DMS53 treated with DMSO at 0.1 percent for 48 hours (cell line): ENCODE measurements at regions not wholly inside any gene's neighbourhood (a gene's known extent, or its start where the extent isn't known, plus 50 kb on each side); places are given as distances from the start of the nearest gene placed in this dataset.
"Not testable (repeated sequence)": the region's sequence is repeated elsewhere in the genome, so short reads cannot be mapped to it uniquely, and the experiment has no call there.

Experiments
- DNase-seq: peaks from one replicate; lab custom pipeline; 2025; ENCODE audit not compliant: unreplicated experiment; lab: John Stamatoyannopoulos, UW

- no peak for DNase-seq
Observed at GRCh38 chr4:115278830-115279229, 165.4 kb upstream of the NDST4 start.

GRCh38 chr4:115275615-115276014 is 162.2 kb upstream of the NDST4 start:
- no peak for DNase-seq

GRCh38 chr4:115274545-115274944 is 161.1 kb upstream of the NDST4 start:
- DNase-seq = no peak

- no peak for DNase-seq
Observed at GRCh38 chr4:115272594-115272993, 159.2 kb upstream of the NDST4 start.

GRCh38 chr4:115272185-115272584 is 158.8 kb upstream of the NDST4 start:
- no peak for DNase-seq

GRCh38 chr4:115260195-115260594 is 146.8 kb upstream of the NDST4 start:
- DNase-seq = no peak

DNA sequence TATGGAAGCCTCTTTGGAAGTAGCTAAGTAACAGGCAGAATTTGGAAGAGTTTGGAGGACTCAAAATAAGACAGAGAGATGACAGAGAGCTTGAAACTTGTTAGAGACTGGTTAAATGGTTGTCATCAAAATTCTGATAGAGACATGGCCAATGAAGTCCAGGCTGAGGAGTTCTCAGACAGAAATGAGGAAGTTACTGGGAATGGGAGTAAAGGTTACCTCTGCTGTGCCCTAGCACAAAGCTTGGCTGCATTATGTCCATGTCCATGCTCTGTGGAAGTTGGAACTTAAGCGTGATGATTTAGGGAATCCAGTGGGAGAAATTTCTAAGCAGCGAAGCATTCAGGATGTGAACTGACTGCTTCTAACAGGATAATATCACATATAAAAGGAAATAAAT is 146.2 kb upstream of the NDST4 start:
- DNase-seq = no peak

DNA sequence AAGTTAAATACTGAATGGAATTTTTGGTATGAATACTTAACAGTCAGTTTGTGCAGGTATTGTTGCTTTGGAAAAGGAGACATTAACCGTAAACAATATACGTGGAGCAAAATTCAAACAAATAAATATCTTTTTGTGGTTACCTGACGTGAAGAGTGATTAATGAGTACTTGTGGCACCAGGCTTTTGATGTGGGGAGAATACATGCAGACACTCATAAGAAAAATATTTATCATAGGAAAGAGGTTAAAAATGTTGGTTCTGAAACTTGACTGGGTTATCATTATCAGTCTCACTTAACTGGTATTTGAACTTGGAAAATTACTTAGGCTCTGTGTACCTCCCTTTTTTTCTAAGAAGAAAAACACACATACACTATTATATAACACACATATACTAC is 136.4 kb upstream of the NDST4 start:
- no peak for DNase-seq

DNA sequence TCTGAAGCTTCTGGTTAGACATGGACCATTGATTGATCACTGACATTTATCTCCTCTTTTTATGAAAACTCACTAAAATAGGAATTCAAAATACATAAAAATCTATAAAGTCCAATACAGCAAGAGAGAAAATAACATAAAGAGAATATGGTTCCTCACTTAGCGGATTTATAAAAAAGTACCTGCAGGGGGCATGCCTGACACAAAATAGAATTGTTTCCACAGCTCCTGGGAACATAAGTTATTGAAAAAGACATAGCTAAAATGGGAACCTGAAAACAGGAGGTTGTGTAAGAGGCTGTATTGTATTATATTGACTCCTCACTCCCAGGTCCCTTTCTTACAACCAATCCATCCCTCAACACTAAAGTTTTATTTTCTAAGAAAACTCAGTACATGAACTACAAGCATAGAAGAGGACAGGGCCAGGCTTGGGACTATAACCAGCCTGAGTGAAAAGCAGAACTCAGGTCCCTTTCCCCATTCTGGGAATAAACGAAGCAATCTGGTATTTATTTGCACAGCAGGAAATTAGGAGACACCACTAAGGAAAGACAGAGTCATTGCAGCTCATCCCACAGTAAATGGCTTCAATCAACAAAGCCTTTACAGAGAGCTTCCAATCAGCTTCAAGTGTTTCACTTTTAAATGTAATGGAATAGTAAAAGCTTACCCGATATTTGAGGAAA is 121.1 kb upstream of the NDST4 start:
- DNase-seq = peak; percentile 15

GRCh38 chr4:115233600-115233999 is 120.2 kb upstream of the NDST4 start:
- no peak for DNase-seq

DNA sequence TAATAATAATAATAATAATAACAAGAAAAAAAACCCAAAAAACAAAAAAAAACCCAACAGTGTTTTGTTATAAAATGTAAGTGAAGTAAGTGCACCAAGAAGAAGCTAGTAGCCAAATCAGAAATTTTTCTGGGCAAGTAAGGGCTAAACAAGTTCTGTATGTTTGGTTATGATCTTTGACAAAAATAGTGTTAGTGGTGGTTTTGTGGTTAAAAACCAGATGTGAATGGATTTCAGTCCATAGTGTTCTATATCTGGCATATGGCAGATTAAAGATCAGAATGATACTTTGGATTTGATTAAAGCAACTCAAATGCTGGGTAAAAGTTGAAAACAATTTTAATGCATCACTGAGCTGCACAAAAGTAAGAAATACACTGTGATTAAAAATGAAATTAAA is 116.5 kb upstream of the NDST4 start:
- no peak for DNase-seq

DNA sequence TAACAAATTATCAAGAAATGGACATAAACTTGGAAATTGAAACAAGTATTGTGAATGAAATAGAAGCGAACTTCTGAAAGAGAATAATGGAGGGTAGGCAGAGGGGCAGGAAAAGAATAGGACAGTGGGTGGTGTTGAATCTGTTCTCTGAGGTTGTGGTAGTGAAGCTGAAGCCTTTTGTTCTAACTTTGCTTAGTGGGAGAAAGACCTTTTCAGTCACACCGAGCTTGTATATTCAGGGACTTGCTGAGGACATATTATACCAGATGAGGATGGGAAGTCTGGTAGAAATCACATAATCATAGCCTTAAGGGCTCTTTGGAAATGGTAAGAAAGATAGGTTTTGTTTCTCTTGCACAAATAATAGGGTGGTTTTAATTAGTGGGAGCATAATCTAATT is 115.4 kb upstream of the NDST4 start:
- DNase-seq = no peak

- no peak for DNase-seq
Observed at GRCh38 chr4:115222061-115222460, 108.6 kb upstream of the NDST4 start.

- no peak for DNase-seq
Observed at GRCh38 chr4:115219862-115220261, 106.4 kb upstream of the NDST4 start.

DNA sequence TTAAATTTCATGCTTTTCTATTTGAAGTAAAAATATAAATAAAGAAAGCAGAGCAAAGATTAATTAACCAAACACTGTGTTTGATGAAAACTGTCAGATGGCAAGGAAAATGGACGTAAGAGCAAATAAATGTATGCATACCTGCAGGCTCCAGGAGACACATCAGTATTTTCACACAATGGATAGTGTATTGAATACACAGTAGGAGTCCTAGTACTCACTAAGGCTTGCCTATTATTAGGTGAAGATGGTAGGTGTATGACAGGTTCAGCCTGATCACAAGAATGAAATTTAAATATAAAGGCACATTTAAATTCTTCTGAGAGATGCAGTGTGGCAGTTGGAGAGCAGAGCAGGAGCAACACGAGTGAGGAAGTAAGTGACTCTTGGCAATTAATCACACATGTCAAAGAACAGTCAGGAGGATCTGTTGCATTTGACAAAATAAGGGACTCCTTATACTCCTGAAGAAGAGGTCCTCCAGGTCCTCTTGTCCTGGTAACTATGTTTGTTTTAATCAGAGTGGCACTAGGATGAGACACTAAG is 106.0 kb upstream of the NDST4 start:
- DNase-seq = no peak

GRCh38 chr4:115215935-115216334 is 102.5 kb upstream of the NDST4 start:
- DNase-seq = no peak

- no peak for DNase-seq
Observed at GRCh38 chr4:115213716-115214115, 100.3 kb upstream of the NDST4 start.

DNA sequence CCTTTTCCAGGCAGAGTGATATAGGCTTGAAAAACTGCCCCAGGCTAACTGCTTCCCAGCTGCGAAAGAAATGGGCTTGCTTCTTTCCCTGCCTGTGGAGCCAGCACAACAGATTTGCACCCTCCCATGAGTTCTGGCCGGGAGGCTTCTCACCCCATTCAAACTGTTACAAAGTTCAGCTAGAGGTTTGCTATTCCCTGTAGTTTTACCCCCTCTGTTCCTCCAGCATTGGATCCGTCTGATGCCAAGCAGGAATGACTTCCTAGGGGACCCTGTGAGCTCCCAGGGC is 87.6 kb upstream of the NDST4 start:
- DNase-seq = no peak

DNA sequence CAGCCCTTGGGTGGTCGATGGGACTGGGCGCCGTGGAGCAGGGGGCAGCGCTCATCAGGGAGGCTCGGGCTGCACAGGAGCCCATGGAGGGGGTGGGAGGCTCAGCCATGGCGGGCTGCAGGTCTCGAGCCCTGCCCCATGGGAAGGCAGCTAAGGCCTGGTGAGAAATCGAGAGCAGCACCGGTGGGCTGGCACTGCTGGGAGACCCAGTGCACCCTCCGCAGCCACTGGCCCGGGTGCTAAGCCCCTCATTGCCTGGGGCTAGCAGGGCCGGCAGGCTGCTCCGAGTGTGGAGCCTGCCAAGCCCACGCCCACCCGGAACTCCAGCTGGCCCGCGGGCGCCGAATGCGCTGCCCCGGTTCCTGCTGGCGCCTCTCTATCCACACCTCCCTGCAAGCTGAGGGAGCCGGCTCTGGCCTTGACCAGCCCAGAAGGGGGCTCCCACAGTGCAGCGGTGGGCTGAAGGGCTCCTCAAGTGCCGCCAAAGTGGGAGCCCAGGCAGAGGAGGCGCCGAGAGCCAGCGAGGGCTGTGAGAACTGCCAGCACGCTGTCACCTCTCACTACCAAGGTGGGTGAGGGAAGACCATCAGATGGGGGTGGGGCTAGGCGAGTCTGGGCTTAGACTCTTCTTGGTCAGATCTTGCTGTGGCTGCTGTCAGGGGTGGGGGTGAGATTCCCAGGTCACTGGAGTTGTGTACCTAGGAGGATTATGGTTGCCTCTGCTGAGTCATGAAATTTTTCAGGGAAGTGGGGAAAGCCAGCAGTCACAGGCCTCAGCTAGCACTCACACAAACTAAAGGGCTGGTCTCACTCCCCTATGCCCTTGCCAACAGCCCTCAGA is 87.0 kb upstream of the NDST4 start:
- DNase-seq = not testable (repeated sequence)

DNA sequence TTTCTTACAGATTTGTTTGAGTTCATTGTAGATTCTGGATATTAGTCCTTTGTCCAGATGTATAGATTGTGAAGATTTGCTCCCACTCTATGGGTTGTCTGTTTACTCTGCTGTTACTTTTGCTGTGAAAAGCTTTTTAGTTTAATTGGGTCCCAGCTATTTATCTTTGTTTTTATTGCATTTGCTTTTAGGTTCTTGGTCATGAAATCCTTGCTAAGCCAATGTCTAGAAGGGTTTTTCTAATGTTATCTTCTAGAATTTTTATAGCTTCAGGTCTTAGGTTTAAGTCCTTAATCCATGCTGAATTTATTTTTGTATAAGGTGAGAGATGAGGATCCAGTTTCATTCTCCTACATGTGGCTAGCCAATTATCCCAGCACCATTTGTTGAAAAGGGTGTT is 81.2 kb upstream of the NDST4 start:
- DNase-seq = not testable (repeated sequence)

DNA sequence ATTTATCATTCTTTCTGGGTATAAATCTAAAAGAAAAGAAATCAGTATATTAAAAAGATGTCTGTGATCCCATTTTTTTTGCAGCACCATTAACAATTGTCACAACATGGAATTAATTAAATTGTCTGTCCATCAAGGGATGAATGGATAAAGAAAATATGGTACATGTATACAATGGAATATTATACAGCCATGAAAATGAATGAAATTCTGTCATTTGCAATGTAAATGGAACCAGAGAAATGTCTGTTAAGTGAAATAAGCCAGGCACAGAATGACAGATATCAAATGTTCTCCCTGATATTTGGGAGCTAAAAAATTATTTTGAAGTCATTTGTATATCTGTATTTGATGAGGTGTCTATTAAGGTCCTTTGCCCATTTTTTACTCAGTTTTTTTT is 77.1 kb upstream of the NDST4 start:
- DNase-seq = no peak

DNA sequence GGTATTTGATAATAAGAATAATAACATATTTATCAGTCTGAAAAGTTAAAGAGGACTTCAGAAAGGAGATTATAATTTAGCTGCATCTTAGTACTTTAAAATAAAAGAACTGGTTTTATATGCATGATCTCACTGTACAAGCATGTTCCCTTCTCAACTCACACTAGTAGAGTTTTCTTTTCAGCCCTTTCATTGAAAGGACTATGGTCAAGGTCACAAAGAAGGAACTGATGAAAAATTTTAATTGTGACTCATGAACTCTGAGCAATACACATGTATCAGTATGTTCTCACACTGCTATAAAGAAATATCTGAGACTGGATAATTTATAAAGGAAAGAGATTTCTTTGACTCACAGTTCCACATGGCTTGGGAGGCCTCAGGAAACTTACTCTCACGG is 73.7 kb upstream of the NDST4 start:
- DNase-seq = no peak
